Neural cell (in vitro differentiated cells): ENCODE measurements at regions not wholly inside any gene's neighbourhood (a gene's known extent, or its start where the extent isn't known, plus 50 kb on each side); places are given as distances from the start of the nearest gene placed in this dataset.
"Not testable (repeated sequence)": the region's sequence is repeated elsewhere in the genome, so short reads cannot be mapped to it uniquely, and the experiment has no call there.

ENCODE experiments used
- H2AFZ ChIP-seq: fragments of 200-600, 300-800 bp; sonication (generic), shearing (Covaris generic); 2 replicates; pipeline ENCODE4 v1.6.0; 2014; ENCODE audit warnings: low read depth, mild to moderate bottlenecking, antibody characterized with exemption, low read length, moderate library complexity
- H3F3A ChIP-seq: fragments of 200-600 bp; shearing (Covaris generic); 2 replicates; pipeline ENCODE4 v1.6.1; 2016; ENCODE audit warnings: mild to moderate bottlenecking, moderate library complexity, mixed read lengths, antibody characterized with exemption, low read length; ENCODE audit not compliant: insufficient read depth, poor library complexity, severe bottlenecking
- H3K27ac ChIP-seq: fragments of 200-600, 300-800 bp; sonication (generic), shearing (Covaris generic); 2 replicates; pipeline ENCODE4 v1.5.1; 2014; ENCODE audit warnings: mild to moderate bottlenecking, low read length, moderate library complexity
- H3K27me3 ChIP-seq: fragments of 300-800, 200-600 bp; sonication (generic), shearing (Covaris generic); 2 replicates; pipeline ENCODE4 v1.6.0; 2014; ENCODE audit warnings: mild to moderate bottlenecking, low read depth, low read length, moderate library complexity; ENCODE audit not compliant: insufficient read depth
- H3K36me3 ChIP-seq: fragments of 300-800, 200-600 bp; sonication (generic), shearing (Covaris generic); 2 replicates; pipeline ENCODE4 v1.5.1; 2014; ENCODE audit warnings: mild to moderate bottlenecking, antibody characterized with exemption, low read length, moderate library complexity; ENCODE audit not compliant: insufficient read depth
- H3K4me2 ChIP-seq: fragments of 300-800, 200-600 bp; sonication (generic), shearing (Covaris generic); 2 replicates; pipeline ENCODE4 v1.6.0; 2014; ENCODE audit warnings: mild to moderate bottlenecking, low read length
- H3K4me3 ChIP-seq: fragments of 300-800, 200-600 bp; sonication (generic), shearing (Covaris generic); 2 replicates; pipeline ENCODE4 v1.5.1; 2014; ENCODE audit warnings: mild to moderate bottlenecking, low read length, moderate library complexity
- H3K79me2 ChIP-seq: fragments of 200-600 bp; shearing (Covaris generic); replicated peaks from 2 replicates; pipeline ENCODE4 v1.6.0; 2014; ENCODE audit warnings: mild to moderate bottlenecking, low read length, moderate library complexity; ENCODE audit not compliant: insufficient read depth
- H3K9ac ChIP-seq: fragments of 300-800, 200-600 bp; sonication (generic), shearing (Covaris generic); 2 replicates; pipeline ENCODE4 v1.6.1; 2016; ENCODE audit warnings: mild to moderate bottlenecking, low read length, mixed read lengths
- H3K9me2 ChIP-seq: fragments of 200-600 bp; shearing (Covaris generic); 2 replicates; pipeline ENCODE4 v1.6.1; 2016; ENCODE audit warnings: mild to moderate bottlenecking, low read length, mixed read lengths; ENCODE audit not compliant: insufficient read depth
- H3K9me3 ChIP-seq: fragments of 200-600, 300-800 bp; sonication (generic), shearing (Covaris generic); 2 replicates; pipeline ENCODE4 v1.6.1; 2016; ENCODE audit warnings: mild to moderate bottlenecking, mixed run types, low read length, moderate library complexity, mixed read lengths
- H4K20me1 ChIP-seq: fragments of 200-600 bp; shearing (Covaris generic); 2 replicates; pipeline ENCODE4 v1.6.1; 2016; ENCODE audit warnings: mild to moderate bottlenecking, mixed run types; ENCODE audit not compliant: insufficient read depth
- EP300 ChIP-seq: fragments of 450-650 bp; conservative IDR thresholded peaks from 2 replicates; pipeline ENCODE4 v1.6.1; 2014; ENCODE audit warnings: antibody characterized with exemption, mild to moderate bottlenecking, moderate library complexity; ENCODE audit not compliant: poor library complexity, severe bottlenecking
- EZH2 ChIP-seq: fragments of 200-600, 300-800 bp; shearing (Covaris generic), sonication (generic); IDR thresholded peaks from 2 replicates; pipeline ENCODE4 v1.6.1; 2014; ENCODE audit warnings: antibody characterized with exemption, low read length, borderline replicate concordance, mild to moderate bottlenecking; ENCODE audit not compliant: insufficient read depth, poor library complexity, severe bottlenecking
- POLR2AphosphoS5 ChIP-seq: IDR thresholded peaks from 2 replicates; pipeline ENCODE4 v1.6.1; 2012
- TAF1 ChIP-seq: IDR thresholded peaks from 2 replicates; pipeline ENCODE4 v1.6.1; 2012; ENCODE audit warnings: low read depth
- TF ChIP-seq, protein P1 (sequence below): IDR thresholded peaks from 2 replicates; pipeline ENCODE4 v1.6.1; 2012; ENCODE audit warnings: borderline replicate concordance
- TF ChIP-seq, protein P2 (sequence below): fragments of 450-650 bp; IDR thresholded peaks from 2 replicates; pipeline ENCODE4 v1.5.1; 2014; ENCODE audit warnings: antibody characterized with exemption, mild to moderate bottlenecking, moderate library complexity; ENCODE audit not compliant: poor library complexity, severe bottlenecking

DNA sequence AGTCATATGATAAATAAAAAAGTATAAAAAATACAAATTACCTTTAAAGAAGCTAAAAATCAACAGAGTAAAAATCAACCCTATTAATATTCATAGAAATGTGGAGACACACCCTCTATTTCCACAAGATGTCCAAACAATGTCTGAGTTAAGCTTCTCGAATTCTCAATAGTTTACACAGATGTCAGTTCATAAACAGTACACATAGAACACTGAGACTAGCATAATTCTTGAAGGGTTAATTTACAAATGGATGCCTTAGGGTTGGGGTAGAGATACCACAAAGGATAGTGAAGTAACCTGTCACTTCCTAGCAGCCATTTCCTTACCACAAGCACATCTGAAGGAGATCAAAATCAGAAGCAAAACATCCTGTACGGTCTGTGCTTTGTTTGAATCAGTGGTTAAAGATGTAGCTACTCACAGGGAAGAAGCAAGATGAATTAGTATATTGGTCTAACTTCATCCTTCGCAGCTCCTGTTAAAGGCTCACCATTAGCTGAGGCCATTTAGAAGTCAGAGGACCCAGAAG lies 2393.9 kb downstream of the ARAP2 start:
- no peaks in the 10 kb centered on the region for H3K79me2 ChIP-seq
- H3K27ac ChIP-seq = no peak overlapping the region
- H3K9me3 ChIP-seq = no peaks in the 10 kb centered on the region
- no peaks in the 10 kb centered on the region for H3K9me2 ChIP-seq
- no peaks in the 10 kb centered on the region for H4K20me1 ChIP-seq
- no peaks in the 10 kb centered on the region for H3F3A ChIP-seq
- H3K9ac ChIP-seq = no peak overlapping the region
- no peak overlapping the region for H3K4me2 ChIP-seq
- no peak overlapping the region for H2AFZ ChIP-seq
- no peaks in the 10 kb centered on the region for H3K27me3 ChIP-seq
- TF ChIP-seq EZH2 (no peak), POLR2AphosphoS5 (no peak), TAF1 (no peak)
- TF ChIP-seq, protein P1, sequence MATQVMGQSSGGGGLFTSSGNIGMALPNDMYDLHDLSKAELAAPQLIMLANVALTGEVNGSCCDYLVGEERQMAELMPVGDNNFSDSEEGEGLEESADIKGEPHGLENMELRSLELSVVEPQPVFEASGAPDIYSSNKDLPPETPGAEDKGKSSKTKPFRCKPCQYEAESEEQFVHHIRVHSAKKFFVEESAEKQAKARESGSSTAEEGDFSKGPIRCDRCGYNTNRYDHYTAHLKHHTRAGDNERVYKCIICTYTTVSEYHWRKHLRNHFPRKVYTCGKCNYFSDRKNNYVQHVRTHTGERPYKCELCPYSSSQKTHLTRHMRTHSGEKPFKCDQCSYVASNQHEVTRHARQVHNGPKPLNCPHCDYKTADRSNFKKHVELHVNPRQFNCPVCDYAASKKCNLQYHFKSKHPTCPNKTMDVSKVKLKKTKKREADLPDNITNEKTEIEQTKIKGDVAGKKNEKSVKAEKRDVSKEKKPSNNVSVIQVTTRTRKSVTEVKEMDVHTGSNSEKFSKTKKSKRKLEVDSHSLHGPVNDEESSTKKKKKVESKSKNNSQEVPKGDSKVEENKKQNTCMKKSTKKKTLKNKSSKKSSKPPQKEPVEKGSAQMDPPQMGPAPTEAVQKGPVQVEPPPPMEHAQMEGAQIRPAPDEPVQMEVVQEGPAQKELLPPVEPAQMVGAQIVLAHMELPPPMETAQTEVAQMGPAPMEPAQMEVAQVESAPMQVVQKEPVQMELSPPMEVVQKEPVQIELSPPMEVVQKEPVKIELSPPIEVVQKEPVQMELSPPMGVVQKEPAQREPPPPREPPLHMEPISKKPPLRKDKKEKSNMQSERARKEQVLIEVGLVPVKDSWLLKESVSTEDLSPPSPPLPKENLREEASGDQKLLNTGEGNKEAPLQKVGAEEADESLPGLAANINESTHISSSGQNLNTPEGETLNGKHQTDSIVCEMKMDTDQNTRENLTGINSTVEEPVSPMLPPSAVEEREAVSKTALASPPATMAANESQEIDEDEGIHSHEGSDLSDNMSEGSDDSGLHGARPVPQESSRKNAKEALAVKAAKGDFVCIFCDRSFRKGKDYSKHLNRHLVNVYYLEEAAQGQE = no peak
- no peak overlapping the region for H3K4me3 ChIP-seq
- no peaks in the 10 kb centered on the region for H3K36me3 ChIP-seq

DNA sequence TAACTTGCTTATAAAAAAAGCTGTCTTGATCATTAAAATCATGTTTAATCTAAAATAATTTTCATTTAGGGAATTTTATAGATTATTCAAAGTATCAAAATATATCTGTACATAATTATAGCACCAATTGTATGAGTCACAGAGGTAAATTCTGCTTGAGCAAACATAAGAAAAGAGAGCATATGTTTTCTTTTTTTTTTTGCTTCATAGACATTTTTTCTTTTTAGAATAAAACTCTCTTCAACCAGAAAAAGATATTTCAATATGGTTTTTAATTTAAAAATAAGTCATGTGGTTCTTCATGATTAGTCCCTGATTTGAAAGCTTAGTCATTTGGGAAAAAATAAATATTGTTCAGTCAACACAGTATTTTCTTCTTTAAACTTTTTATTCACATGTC lies 2390.6 kb downstream of the ARAP2 start:
- not testable (repeated sequence) for H3K4me2 ChIP-seq, H3K9me3 ChIP-seq, H3K4me3 ChIP-seq, H3F3A ChIP-seq, H3K79me2 ChIP-seq, H3K9me2 ChIP-seq, H3K36me3 ChIP-seq, H3K27ac ChIP-seq, H4K20me1 ChIP-seq, H2AFZ ChIP-seq, H3K9ac ChIP-seq, H3K27me3 ChIP-seq

DNA sequence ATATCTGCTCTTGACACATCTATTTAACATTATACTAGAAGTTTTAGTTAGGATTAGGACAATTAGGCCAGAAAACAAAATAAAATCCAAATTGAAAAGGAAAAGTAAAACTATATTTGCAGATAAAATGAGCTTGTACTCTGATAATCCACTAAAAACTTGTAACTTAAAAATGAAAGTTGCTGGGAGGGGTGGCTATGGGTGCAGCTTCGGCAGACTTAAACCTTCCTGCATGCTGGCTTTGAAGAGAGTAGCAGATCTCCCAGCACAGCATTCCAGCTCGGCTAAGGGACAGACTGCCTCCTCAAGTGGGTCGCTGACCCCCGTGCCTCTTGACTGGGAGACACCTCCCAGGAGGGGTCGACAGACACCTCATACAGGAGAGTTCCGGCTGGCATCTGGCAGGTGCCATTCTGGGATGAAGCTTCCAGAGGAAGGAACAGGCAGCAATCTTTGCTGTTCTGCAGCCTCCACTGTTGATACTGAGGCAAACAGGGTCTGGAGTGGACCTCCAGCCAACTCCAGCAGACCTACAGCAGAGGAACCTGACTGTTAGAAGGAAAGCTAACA lies 2379.9 kb downstream of the ARAP2 start:
- Histone ChIP-seq H3K27ac (no peak overlapping the region), H3K27me3 (no peaks in the 10 kb centered on the region), H4K20me1 (no peaks in the 10 kb centered on the region), H2AFZ (no peak overlapping the region), H3K4me2 (no peak overlapping the region), H3K4me3 (no peak overlapping the region), H3K36me3 (no peaks in the 10 kb centered on the region), H3K79me2 (no peaks in the 10 kb centered on the region), H3K9ac (no peak overlapping the region), H3F3A (no peaks in the 10 kb centered on the region), H3K9me2 (no peaks in the 10 kb centered on the region), H3K9me3 (no peaks in the 10 kb centered on the region)
- TF ChIP-seq, protein P2, sequence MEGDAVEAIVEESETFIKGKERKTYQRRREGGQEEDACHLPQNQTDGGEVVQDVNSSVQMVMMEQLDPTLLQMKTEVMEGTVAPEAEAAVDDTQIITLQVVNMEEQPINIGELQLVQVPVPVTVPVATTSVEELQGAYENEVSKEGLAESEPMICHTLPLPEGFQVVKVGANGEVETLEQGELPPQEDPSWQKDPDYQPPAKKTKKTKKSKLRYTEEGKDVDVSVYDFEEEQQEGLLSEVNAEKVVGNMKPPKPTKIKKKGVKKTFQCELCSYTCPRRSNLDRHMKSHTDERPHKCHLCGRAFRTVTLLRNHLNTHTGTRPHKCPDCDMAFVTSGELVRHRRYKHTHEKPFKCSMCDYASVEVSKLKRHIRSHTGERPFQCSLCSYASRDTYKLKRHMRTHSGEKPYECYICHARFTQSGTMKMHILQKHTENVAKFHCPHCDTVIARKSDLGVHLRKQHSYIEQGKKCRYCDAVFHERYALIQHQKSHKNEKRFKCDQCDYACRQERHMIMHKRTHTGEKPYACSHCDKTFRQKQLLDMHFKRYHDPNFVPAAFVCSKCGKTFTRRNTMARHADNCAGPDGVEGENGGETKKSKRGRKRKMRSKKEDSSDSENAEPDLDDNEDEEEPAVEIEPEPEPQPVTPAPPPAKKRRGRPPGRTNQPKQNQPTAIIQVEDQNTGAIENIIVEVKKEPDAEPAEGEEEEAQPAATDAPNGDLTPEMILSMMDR = no peak
- TF ChIP-seq, protein P1 = no peak
- TF ChIP-seq EZH2 (no peak), POLR2AphosphoS5 (no peak), EP300 (no peak)
